H1 (cell line): ENCODE measurements at regions not wholly inside any gene's neighbourhood (a gene's known extent, or its start where the extent isn't known, plus 50 kb on each side); places are given as distances from the start of the nearest gene placed in this dataset.

Source experiments
- CTCF ChIA-PET: fragments of 300-600 bp; sonication (Branson Sonifier 250); formaldehyde crosslinking; loops from one replicate; lab custom pipeline; 2021; ENCODE audit not compliant: partially characterized antibody; lab: Charles Lee
- POLR2A ChIA-PET: fragments of 300-600 bp; sonication (Branson Sonifier 250); formaldehyde crosslinking; loops from one replicate; lab custom pipeline; 2021; ENCODE audit warnings: inconsistent platforms; ENCODE audit not compliant: partially characterized antibody; lab: Charles Lee
- DNase-seq, 2 experiments: peaks; one replicate each; pipeline versions ENCODE4 v3.0.0 to v3.0.0-alpha.2; 2010 to 2022; ENCODE audit warnings: low spot score in 2 of 2, low read depth in 1 of 2, mixed read lengths in 1 of 2
- FAIRE-seq: peaks from 2 replicates; lab custom pipeline; 2011; peaks lifted over from hg19 to GRCh38; lab: Jason Lieb, UNC
- H2AFZ ChIP-seq: 2 replicates; pipeline ENCODE4 v1.8.1; 2012; ENCODE audit warnings: low read length, inconsistent platforms
- H2AK5ac ChIP-seq: 2 replicates; pipeline ENCODE4 v1.6.1; 2013; ENCODE audit warnings: low read depth, low read length
- H2BK120ac ChIP-seq: replicated peaks from 2 replicates; pipeline ENCODE3; 2013; ENCODE audit warnings: low read depth, low read length, inconsistent platforms
- H2BK12ac ChIP-seq: 2 replicates; pipeline ENCODE4 v1.6.1; 2013; ENCODE audit warnings: low read depth, low read length
- H2BK15ac ChIP-seq: 2 replicates; pipeline ENCODE4 v1.6.1; 2013; ENCODE audit warnings: low read length
- H2BK20ac ChIP-seq: 2 replicates; pipeline ENCODE4 v1.6.1; 2013; ENCODE audit warnings: low read length
- H2BK5ac ChIP-seq: 2 replicates; pipeline ENCODE4 v1.6.1; 2013; ENCODE audit warnings: low read depth, low read length
- H3K14ac ChIP-seq: 2 replicates; pipeline ENCODE4 v1.6.1; 2013; ENCODE audit warnings: inconsistent platforms; ENCODE audit not compliant: insufficient read length
- H3K18ac ChIP-seq: 2 replicates; pipeline ENCODE4 v1.6.1; 2013; ENCODE audit warnings: low read length; ENCODE audit errors: extremely low read depth
- H3K23ac ChIP-seq: 2 replicates; pipeline ENCODE4 v1.6.1; 2013; ENCODE audit warnings: inconsistent platforms; ENCODE audit not compliant: insufficient read length
- H3K23me2 ChIP-seq: 2 replicates; pipeline ENCODE4 v1.6.1; 2013; ENCODE audit warnings: low read depth, low read length
- H3K27ac ChIP-seq: 2 replicates; pipeline ENCODE4 v1.6.1; 2011; ENCODE audit warnings: low read depth, low read length, inconsistent platforms
- H3K27me3 ChIP-seq, 4 experiments: replicated peaks in 1 of 4; 1 replicate in 1 of 4; 2 replicates in 3 of 4; pipeline versions ENCODE4 v1.6.1 to v1.8.1; 2011 to 2013; ENCODE audit warnings: low read length in 3 of 4, mild to moderate bottlenecking in 3 of 4, inconsistent platforms in 2 of 4, mixed read lengths in 2 of 4, moderate library complexity in 1 of 4; ENCODE audit not compliant: control insufficient read depth in 3 of 4, insufficient read depth in 3 of 4; ENCODE audit errors: extremely low read depth in 1 of 4
- H3K36me3 ChIP-seq, 4 experiments: 2 replicates each; pipeline versions ENCODE4 v1.6.1 to v1.8.1; 2011 to 2013; ENCODE audit warnings: mild to moderate bottlenecking in 4 of 4, low read length in 3 of 4, moderate library complexity in 2 of 4, control low read depth in 1 of 4, inconsistent platforms in 1 of 4; ENCODE audit not compliant: insufficient read depth in 4 of 4, control insufficient read depth in 2 of 4
- H3K4ac ChIP-seq: replicated peaks from 2 replicates; pipeline ENCODE3; 2013; ENCODE audit warnings: low read length, low read depth, mixed read lengths, inconsistent platforms; ENCODE audit not compliant: insufficient read length
- H3K4me1 ChIP-seq, 4 experiments: replicated peaks in 1 of 4; 1 replicate in 1 of 4; 2 replicates in 3 of 4; pipeline versions ENCODE4 v1.6.1 to v1.8.1; 2011 to 2013; ENCODE audit warnings: low read length in 3 of 4, inconsistent platforms in 2 of 4, mixed read lengths in 1 of 4; ENCODE audit not compliant: insufficient read depth in 4 of 4, control insufficient read depth in 3 of 4
- H3K4me2 ChIP-seq, 2 experiments: 2 replicates each; pipeline versions ENCODE4 v1.6.1 to v1.8.1; 2011 to 2013; ENCODE audit warnings: low read depth in 2 of 2, low read length in 2 of 2, control low read depth in 1 of 2, inconsistent platforms in 1 of 2, mild to moderate bottlenecking in 1 of 2; ENCODE audit not compliant: insufficient read depth in 1 of 2
- H3K4me3 ChIP-seq, 4 experiments: fragments of 200-600, 300-600 bp in 1 of 4; sonication (generic), shearing (Covaris generic), sonication (Bioruptor Twin) in 1 of 4; 2 replicates each; pipeline versions ENCODE4 v1.5.1 to v1.8.1; 2011 to 2016; ENCODE audit warnings: low read length in 4 of 4, low read depth in 3 of 4, control low read depth in 2 of 4, inconsistent platforms in 2 of 4, mild to moderate bottlenecking in 2 of 4, mixed read lengths in 1 of 4, moderate library complexity in 1 of 4; ENCODE audit not compliant: insufficient read depth in 2 of 4; ENCODE audit errors: extremely low read depth in 1 of 4
- H3K56ac ChIP-seq: replicated peaks from 2 replicates; pipeline ENCODE3; 2013; ENCODE audit warnings: low read depth, mild to moderate bottlenecking, mixed read lengths, low read length, inconsistent platforms; ENCODE audit not compliant: insufficient read length
- H3K79me1 ChIP-seq: 2 replicates; pipeline ENCODE4 v1.6.1; 2013; ENCODE audit warnings: low read depth, low read length, control low read depth
- H3K79me2 ChIP-seq, 2 experiments: 2 replicates each; pipeline versions ENCODE4 v1.6.1 to v1.8.1; 2012 to 2013; ENCODE audit warnings: low read length in 2 of 2, mild to moderate bottlenecking in 2 of 2, inconsistent platforms in 1 of 2; ENCODE audit not compliant: insufficient read depth in 2 of 2, control insufficient read depth in 1 of 2
- H3K9ac ChIP-seq, 4 experiments: replicated peaks in 1 of 4; 1 replicate in 1 of 4; 2 replicates in 3 of 4; pipeline versions ENCODE4 v1.6.1 to v1.8.1; 2011 to 2013; ENCODE audit warnings: low read depth in 3 of 4, low read length in 3 of 4, control low read depth in 2 of 4, mild to moderate bottlenecking in 2 of 4, moderate library complexity in 2 of 4, inconsistent platforms in 1 of 4; ENCODE audit errors: extremely low read depth in 1 of 4
- H3K9me3 ChIP-seq, 2 experiments: 2 replicates each; pipeline versions ENCODE4 v1.6.1 to v1.8.1; 2012 to 2013; ENCODE audit warnings: mild to moderate bottlenecking in 2 of 2, moderate library complexity in 2 of 2, control low read depth in 1 of 2, inconsistent platforms in 1 of 2, low read depth in 1 of 2, low read length in 1 of 2, mixed read lengths in 1 of 2; ENCODE audit not compliant: insufficient read depth in 2 of 2
- H4K20me1 ChIP-seq, 2 experiments: replicated peaks in 1 of 2; 2 replicates each; pipeline versions ENCODE3 to v1.8.1; 2011 to 2013; ENCODE audit warnings: inconsistent platforms in 2 of 2, low read length in 2 of 2, mild to moderate bottlenecking in 1 of 2; ENCODE audit not compliant: insufficient read depth in 2 of 2, control insufficient read depth in 1 of 2
- H4K5ac ChIP-seq: 2 replicates; pipeline ENCODE4 v1.6.1; 2013; ENCODE audit warnings: low read length, low read depth, mixed read lengths, inconsistent platforms; ENCODE audit not compliant: insufficient read length
- H4K8ac ChIP-seq: 2 replicates; pipeline ENCODE4 v1.8.0; 2013; ENCODE audit warnings: mild to moderate bottlenecking, moderate library complexity, low read length, inconsistent platforms; ENCODE audit not compliant: insufficient read depth; ENCODE audit errors: extremely low read depth
- H4K91ac ChIP-seq: replicated peaks from 2 replicates; pipeline ENCODE3; 2013; ENCODE audit warnings: low read length, mixed read lengths, inconsistent platforms; ENCODE audit not compliant: insufficient read length
- BACH1 ChIP-seq: IDR thresholded peaks from 2 replicates; pipeline ENCODE4 v1.6.1; 2012; ENCODE audit warnings: low read length, improper control_type of control experiment
- BRCA1 ChIP-seq: IDR thresholded peaks from 2 replicates; pipeline ENCODE4 v1.6.1; 2012; ENCODE audit warnings: low read depth, low read length, improper control_type of control experiment
- CBX5 ChIP-seq: fragments of 300-800, 300-1000 bp; sonication (generic); IDR thresholded peaks from 2 replicates; pipeline ENCODE4 v1.7.1; 2016; ENCODE audit warnings: antibody characterized with exemption, low read length, low read depth
- CTBP2 ChIP-seq: IDR thresholded peaks from 2 replicates; pipeline ENCODE4 v1.7.0; 2011; ENCODE audit warnings: borderline replicate concordance, mild to moderate bottlenecking, moderate library complexity, mixed read lengths, low read length; ENCODE audit not compliant: insufficient read depth, insufficient read length
- EP300 ChIP-seq, 2 experiments: IDR thresholded peaks; 1 replicate in 1 of 2; 2 replicates in 1 of 2; pipeline ENCODE4 v1.6.1; 2011 to 2012; ENCODE audit warnings: low read depth in 2 of 2, low read length in 2 of 2, mild to moderate bottlenecking in 2 of 2, borderline replicate concordance in 1 of 2, inconsistent platforms in 1 of 2, moderate library complexity in 1 of 2
- GABPA ChIP-seq: IDR thresholded peaks from 2 replicates; pipeline ENCODE4 v1.6.1; 2011; ENCODE audit warnings: mild to moderate bottlenecking, low read length, moderate library complexity, borderline replicate concordance; ENCODE audit not compliant: insufficient read depth
- HDAC6 ChIP-seq: IDR thresholded peaks from one replicate; pipeline ENCODE4 v1.7.1; 2012; ENCODE audit warnings: low read depth, mild to moderate bottlenecking, inconsistent platforms, low read length, moderate library complexity
- JUN ChIP-seq: IDR thresholded peaks from 2 replicates; pipeline ENCODE4 v1.6.1; 2011; ENCODE audit warnings: low read depth, mild to moderate bottlenecking, improper control_type of control experiment, low read length
- JUND ChIP-seq: IDR thresholded peaks from 2 replicates; pipeline ENCODE4 v1.6.1; 2011; ENCODE audit warnings: mild to moderate bottlenecking, improper control_type of control experiment, low read length
- MAFK ChIP-seq: IDR thresholded peaks from 2 replicates; pipeline ENCODE4 v1.6.1; 2012; ENCODE audit warnings: low read depth, mild to moderate bottlenecking, improper control_type of control experiment, low read length
- MAX ChIP-seq: IDR thresholded peaks from 2 replicates; pipeline ENCODE4 v1.6.1; 2012; ENCODE audit warnings: inconsistent platforms
- POLR2A ChIP-seq, 2 experiments: IDR thresholded peaks; 1 replicate in 1 of 2; 2 replicates in 1 of 2; pipeline ENCODE4 v1.6.1; 2011; ENCODE audit warnings: low read depth in 2 of 2, low read length in 2 of 2, mild to moderate bottlenecking in 2 of 2; ENCODE audit errors: control extremely low read depth in 1 of 2
- SP1 ChIP-seq: IDR thresholded peaks from 2 replicates; pipeline ENCODE4 v1.6.1; 2011; ENCODE audit warnings: low read depth, low read length
- TAF1 ChIP-seq: IDR thresholded peaks from 2 replicates; pipeline ENCODE4 v1.6.1; 2011; ENCODE audit warnings: mild to moderate bottlenecking, low read depth, low read length
- TEAD4 ChIP-seq: IDR thresholded peaks from 2 replicates; pipeline ENCODE4 v1.6.1; 2012; ENCODE audit warnings: low read depth, low read length, inconsistent platforms, mixed read lengths
- YY1 ChIP-seq: IDR thresholded peaks from 2 replicates; pipeline ENCODE4 v1.6.1; 2011; ENCODE audit warnings: low read depth, mild to moderate bottlenecking, low read length
- WGBS, 2 experiments: shearing (Covaris generic) in 1 of 2; methylation state at CpG; one replicate each; pipeline versions ENCODE4 v1.1.6 to v1.1.7; 2013 to 2015; ENCODE audit warnings: low lambda C conversion rate in 2 of 2, mixed read lengths in 2 of 2, inconsistent platforms in 1 of 2, low coverage in 1 of 2, missing lambda C conversion rate in 1 of 2; ENCODE audit not compliant: insufficient replicate concordance in 2 of 2, insufficient coverage in 1 of 2, insufficient read length in 1 of 2; ENCODE audit errors: extremely low coverage in 1 of 2, missing lambda C conversion rate in 1 of 2; 5-methylcytosine and 5-hydroxymethylcytosine counted together

- H3K79me1 ChIP-seq = no peaks in the 10 kb centered on the region
- no peak for TF ChIP-seq JUN
- TF ChIP-seq YY1 = no peak
- no peak for TF ChIP-seq TAF1
- no peak for TF ChIP-seq HDAC6
- TF ChIP-seq TEAD4 = no peak
- TF ChIP-seq CBX5 = no peak
- TF ChIP-seq MAFK = no peak
- TF ChIP-seq MAX = no peak
- no peak for TF ChIP-seq JUND
- TF ChIP-seq BACH1 = no peak
- TF ChIP-seq GABPA = no peak
- TF ChIP-seq BRCA1 = no peak
- TF ChIP-seq EP300 (IDR thresholded peaks at IDR 0.05; ENCODE audit: borderline replicate concordance in 1 of 2, low read depth in 2 of 2, low read length in 2 of 2) = no peak
- no peak for TF ChIP-seq POLR2A (IDR thresholded peaks at IDR 0.05; ENCODE audit: control extremely low read depth in 1 of 2, low read depth in 2 of 2, low read length in 2 of 2)
- no peak for TF ChIP-seq CTBP2
- TF ChIP-seq SP1 = no peak
- TF ChIP-seq, all 59 proteins: peak for 0
- H3K23me2 ChIP-seq = no peaks in the 10 kb centered on the region
- H2BK120ac ChIP-seq = no peak overlapping the region
- no peak overlapping the region for H3K18ac ChIP-seq
- no peaks in the 10 kb centered on the region for H3K27me3 ChIP-seq
- CTCF ChIA-PET = interaction anchor here (2.3 kb wide), 1 partner anchor 35 kb away, joined by 7 read pairs; no protein-coding TSS in a partner anchor
- H4K20me1 ChIP-seq = no peaks in the 10 kb centered on the region
- no peak overlapping the region for H3K9ac ChIP-seq
- no peak overlapping the region for H2BK12ac ChIP-seq
- no peak overlapping the region for H4K8ac ChIP-seq
- 86% methylated on average over 3 of the region's 3 CpGs; no CpG with 5 or more reads in 1 of the 2 experiments for WGBS, 2 experiments
- no peaks in the 10 kb centered on the region for H3K9me3 ChIP-seq
- no peak overlapping the region for H3K27ac ChIP-seq
- H2AFZ ChIP-seq = no peak overlapping the region
- H3K4me3 ChIP-seq = no peak overlapping the region
- no peak overlapping the region for H2BK20ac ChIP-seq
- H4K91ac ChIP-seq = no peak overlapping the region
- H3K79me2 ChIP-seq = no peaks in the 10 kb centered on the region
- POLR2A ChIA-PET = no interaction called here
- no peak overlapping the region for H4K5ac ChIP-seq
- no peak overlapping the region for H2BK5ac ChIP-seq
- H2BK15ac ChIP-seq = no peak overlapping the region
- FAIRE-seq (no peak), DNase-seq (no peak)
- no peak overlapping the region for H3K23ac ChIP-seq
- no peak overlapping the region for H3K4me2 ChIP-seq
- H2AK5ac ChIP-seq = no peak overlapping the region
- no peak overlapping the region for H3K14ac ChIP-seq
- H3K36me3 ChIP-seq = no peaks in the 10 kb centered on the region
- no peaks in the 10 kb centered on the region for H3K4me1 ChIP-seq
- no peak overlapping the region for H3K4ac ChIP-seq
- H3K56ac ChIP-seq = no peak overlapping the region
These were observed 155.2 kb upstream of the MYOCD start for GRCh38 chr17:12510535-12510934.
